Adrenal gland (tissue), 9 donors: ENCODE measurements at regions not wholly inside any gene's neighbourhood (a gene's known extent, or its start where the extent isn't known, plus 50 kb on each side); places are given as distances from the start of the nearest gene placed in this dataset.

Source experiments
- DNase-seq, 7 donors: peaks; one replicate each; pipeline ENCODE4 v3.0.0-alpha.2; 2019 to 2020
- H3K27ac ChIP-seq, 5 donors: fragments of 200-600 bp; sonication (generic) in 4 of 5; 1 replicate in 3 of 5; 2 replicates in 2 of 5; pipeline versions ENCODE4 v1.5.1 to v1.8.0; 2016 to 2020; ENCODE audit warnings: mild to moderate bottlenecking in 1 of 5
- H3K27me3 ChIP-seq: fragments of 200-600 bp; 2 replicates; pipeline ENCODE4 v1.8.0; 2021
- H3K36me3 ChIP-seq, 2 donors: fragments of 200-600 bp; replicated peaks in 1 of 2; 1 replicate in 1 of 2; 2 replicates in 1 of 2; pipeline versions ENCODE4 v1.5.1 to v1.8.0; 2018 to 2022
- H3K4me1 ChIP-seq, 2 donors: fragments of 200-600 bp; replicated peaks in 1 of 2; 1 replicate in 1 of 2; 2 replicates in 1 of 2; pipeline versions ENCODE4 v1.5.1 to v1.8.0; 2018 to 2021
- H3K4me3 ChIP-seq, 4 donors: fragments of 200-600 bp; sonication (generic) in 3 of 4; one replicate each; pipeline ENCODE4 v1.5.1; 2016 to 2018
- H3K9me3 ChIP-seq, 3 donors: fragments of 200-600 bp; sonication (generic) in 1 of 3; replicated peaks in 1 of 3; 1 replicate in 2 of 3; 2 replicates in 1 of 3; pipeline versions ENCODE4 v1.5.1 to v1.8.0; 2016 to 2021
- CTCF ChIP-seq, 6 experiments: fragments of 450-650 bp in 4 of 6; fragments of 200-600 bp in 2 of 6; sonication (generic) in 1 of 6; IDR thresholded peaks; 1 replicate in 5 of 6; 2 replicates in 1 of 6; pipeline versions ENCODE4 v1.5.1 to v1.8.0; 2016 to 2021; ENCODE audit warnings: antibody characterized with exemption in 6 of 6, mild to moderate bottlenecking in 2 of 6, moderate library complexity in 1 of 6
- POLR2A ChIP-seq, 2 donors: fragments of 450-650 bp; IDR thresholded peaks; one replicate each; pipeline ENCODE4 v1.6.1; 2017; ENCODE audit warnings: antibody characterized with exemption in 2 of 2, mild to moderate bottlenecking in 2 of 2, moderate library complexity in 1 of 2
- WGBS, 4 donors: extraction: QIAGEN DNeasy Blood & Tissue Kit in 2 of 4; methylation state at CpG; one replicate each; pipeline versions ENCODE4 v1.1.5 to v1.1.7; 2013 to 2017; 5-methylcytosine and 5-hydroxymethylcytosine counted together
- intact Hi-C, 2 donors: fragments of 100-400 bp; cut with DNase I; formaldehyde crosslinking; loops; one replicate each; pipeline versions ENCODE4 v1.14.1 to v1.15.0; 2022 to 2023
- donor health status: healthy with polysubstance abuse.
- donor health status: Bipolar disorder and iron deficiency.
- donor health status: DM: yes; HTN: yes; CAD: no.
- donor health status: DM: no; HTN: no; CAD: no.
- donor health status: DM: no; HTN: no; CAD: no.

DNA sequence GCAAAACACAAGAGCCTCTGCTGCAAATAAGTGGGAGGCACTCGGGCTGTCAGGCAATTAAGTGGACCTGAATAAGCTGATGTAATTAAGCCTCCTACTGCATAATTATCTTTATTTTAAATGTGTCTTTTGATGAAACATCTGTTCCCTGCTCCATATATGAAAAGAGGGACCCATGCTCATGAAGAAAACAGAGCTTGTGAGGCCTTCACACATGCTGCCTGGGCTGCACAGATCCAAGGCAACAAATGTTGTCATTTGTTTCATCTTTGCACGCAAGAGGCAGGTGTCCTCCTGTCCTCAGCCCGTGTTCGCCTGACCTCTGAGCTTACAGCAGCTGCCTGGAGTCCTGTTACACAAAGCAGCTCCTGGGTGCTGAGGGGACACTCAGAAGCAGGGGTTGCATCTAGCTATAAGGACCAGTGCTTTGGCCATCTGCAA is 381.1 kb downstream of the ZNF608 start:
- intact Hi-C loops, result no loop called here
- H3K27ac ChIP-seq, result no peak overlapping the region
- WGBS, 4 donors, result 65 to 79% (median 74%) methylated on average over 2 to 4 of the region's 4 CpGs

DNA sequence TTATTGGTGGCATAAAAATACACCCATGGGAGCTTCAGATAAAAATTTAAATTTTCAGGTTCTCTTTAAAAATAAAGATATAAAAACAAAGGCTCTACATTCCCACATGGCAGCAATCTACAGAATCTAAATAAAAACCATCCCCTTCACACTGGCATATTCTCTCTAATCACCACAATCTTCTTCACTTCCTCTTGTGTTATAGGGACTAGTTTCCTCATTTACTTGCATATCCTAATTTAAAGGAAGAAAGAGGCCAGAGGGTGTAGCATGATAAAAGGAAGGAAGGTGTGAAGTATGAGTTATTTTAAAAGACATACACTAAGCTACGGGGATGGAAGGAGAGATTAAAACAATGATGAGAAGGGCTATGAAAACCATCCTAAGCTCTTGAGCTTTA is 390.5 kb downstream of the ZNF608 start:
- Histone ChIP-seq H3K36me3 (no peaks in the 10 kb centered on the region), H3K27ac (no peak overlapping the region), H3K4me1 (no peaks in the 10 kb centered on the region), H3K27me3 (no peaks in the 10 kb centered on the region), H3K4me3 (no peak overlapping the region), H3K9me3 (no peaks in the 10 kb centered on the region)
- intact Hi-C loops, result no loop called here
- no peak for TF ChIP-seq POLR2A (IDR thresholded peaks at IDR 0.05)
- WGBS, 4 donors, result 69 to 80% (median 73%) methylated on average over 1 of the region's 1 CpG
- DNase-seq, result no peak

More for the DNA sequence above, 381.1 kb downstream of the ZNF608 start:
- Histone ChIP-seq H3K9me3 (no peaks in the 10 kb centered on the region), H3K4me1 (no peaks in the 10 kb centered on the region), H3K4me3 (no peak overlapping the region), H3K36me3 (no peaks in the 10 kb centered on the region), H3K27me3 (no peaks in the 10 kb centered on the region)
- no peak for TF ChIP-seq POLR2A (IDR thresholded peaks at IDR 0.05)
- DNase-seq, result no peak

- H3K27me3 ChIP-seq, result no peaks in the 10 kb centered on the region
- whole genome bisulfite sequencing, 4 donors, result 85 to 92% (median 86%) methylated on average over 5 of the region's 5 CpGs
- no peak for DNase-seq
- H3K9me3 ChIP-seq, result no peaks in the 10 kb centered on the region
- no peak for TF ChIP-seq POLR2A (IDR thresholded peaks at IDR 0.05)
- no peak for TF ChIP-seq CTCF (IDR thresholded peaks at IDR 0.05)
- intact Hi-C loops, result no loop called here
- H3K27ac ChIP-seq, result no peak overlapping the region
- no peaks in the 10 kb centered on the region for H3K4me1 ChIP-seq
- H3K36me3 ChIP-seq, result no peaks in the 10 kb centered on the region
- no peak overlapping the region for H3K4me3 ChIP-seq
Observed at GRCh38 chr5:124353016-124353415, 393.4 kb downstream of the ZNF608 start.

- intact Hi-C loops, result no loop called here
- Histone ChIP-seq H3K9me3 (no peaks in the 10 kb centered on the region), H3K27ac (no peak overlapping the region), H3K4me3 (no peak overlapping the region), H3K27me3 (no peaks in the 10 kb centered on the region), H3K4me1 (no peaks in the 10 kb centered on the region), H3K36me3 (no peaks in the 10 kb centered on the region)
- DNase-seq, result no peak
- TF ChIP-seq POLR2A (IDR thresholded peaks at IDR 0.05), result no peak
- no peak for TF ChIP-seq CTCF (IDR thresholded peaks at IDR 0.05)
- 72 to 84% (median 81%) methylated on average over 4 of the region's 4 CpGs for WGBS, 4 donors
Observed at GRCh38 chr5:124352312-124352711, 394.1 kb downstream of the ZNF608 start.

- TF ChIP-seq POLR2A (IDR thresholded peaks at IDR 0.05) (no peak), CTCF (IDR thresholded peaks at IDR 0.05) (no peak)
- intact Hi-C loops, result no loop called here
- Histone ChIP-seq H3K4me1 (no peaks in the 10 kb centered on the region), H3K27me3 (no peaks in the 10 kb centered on the region), H3K36me3 (no peaks in the 10 kb centered on the region), H3K4me3 (no peak overlapping the region), H3K9me3 (no peaks in the 10 kb centered on the region), H3K27ac (no peak overlapping the region)
- WGBS, 4 donors, result 83 to 94% (median 93%) methylated on average over 4 of the region's 4 CpGs
- no peak for DNase-seq
Observed at GRCh38 chr5:124349931-124350330, 396.5 kb downstream of the ZNF608 start.
